H1 (cell line): ENCODE measurements at regions not wholly inside any gene's neighbourhood (a gene's known extent, or its start where the extent isn't known, plus 50 kb on each side); places are given as distances from the start of the nearest gene placed in this dataset.

Experiments used
- CTCF ChIA-PET: fragments of 300-600 bp; sonication (Branson Sonifier 250); formaldehyde crosslinking; loops from one replicate; lab custom pipeline; 2021; ENCODE audit not compliant: partially characterized antibody; lab: Charles Lee
- POLR2A ChIA-PET: fragments of 300-600 bp; sonication (Branson Sonifier 250); formaldehyde crosslinking; loops from one replicate; lab custom pipeline; 2021; ENCODE audit warnings: inconsistent platforms; ENCODE audit not compliant: partially characterized antibody; lab: Charles Lee
- DNase-seq, 2 experiments: peaks; one replicate each; pipeline versions ENCODE4 v3.0.0 to v3.0.0-alpha.2; 2010 to 2022; ENCODE audit warnings: low spot score in 2 of 2, low read depth in 1 of 2, mixed read lengths in 1 of 2
- FAIRE-seq: peaks from 2 replicates; lab custom pipeline; 2011; peaks lifted over from hg19 to GRCh38; lab: Jason Lieb, UNC
- H2AFZ ChIP-seq: 2 replicates; pipeline ENCODE4 v1.8.1; 2012; ENCODE audit warnings: low read length, inconsistent platforms
- H2AK5ac ChIP-seq: 2 replicates; pipeline ENCODE4 v1.6.1; 2013; ENCODE audit warnings: low read depth, low read length
- H2BK120ac ChIP-seq: replicated peaks from 2 replicates; pipeline ENCODE3; 2013; ENCODE audit warnings: low read depth, low read length, inconsistent platforms
- H2BK12ac ChIP-seq: 2 replicates; pipeline ENCODE4 v1.6.1; 2013; ENCODE audit warnings: low read depth, low read length
- H2BK15ac ChIP-seq: 2 replicates; pipeline ENCODE4 v1.6.1; 2013; ENCODE audit warnings: low read length
- H2BK20ac ChIP-seq: 2 replicates; pipeline ENCODE4 v1.6.1; 2013; ENCODE audit warnings: low read length
- H2BK5ac ChIP-seq: 2 replicates; pipeline ENCODE4 v1.6.1; 2013; ENCODE audit warnings: low read depth, low read length
- H3K14ac ChIP-seq: 2 replicates; pipeline ENCODE4 v1.6.1; 2013; ENCODE audit warnings: inconsistent platforms; ENCODE audit not compliant: insufficient read length
- H3K18ac ChIP-seq: 2 replicates; pipeline ENCODE4 v1.6.1; 2013; ENCODE audit warnings: low read length; ENCODE audit errors: extremely low read depth
- H3K23ac ChIP-seq: 2 replicates; pipeline ENCODE4 v1.6.1; 2013; ENCODE audit warnings: inconsistent platforms; ENCODE audit not compliant: insufficient read length
- H3K23me2 ChIP-seq: 2 replicates; pipeline ENCODE4 v1.6.1; 2013; ENCODE audit warnings: low read depth, low read length
- H3K27ac ChIP-seq: 2 replicates; pipeline ENCODE4 v1.6.1; 2011; ENCODE audit warnings: low read depth, low read length, inconsistent platforms
- H3K27me3 ChIP-seq, 4 experiments: replicated peaks in 1 of 4; 1 replicate in 1 of 4; 2 replicates in 3 of 4; pipeline versions ENCODE4 v1.6.1 to v1.8.1; 2011 to 2013; ENCODE audit warnings: low read length in 3 of 4, mild to moderate bottlenecking in 3 of 4, inconsistent platforms in 2 of 4, mixed read lengths in 2 of 4, moderate library complexity in 1 of 4; ENCODE audit not compliant: control insufficient read depth in 3 of 4, insufficient read depth in 3 of 4; ENCODE audit errors: extremely low read depth in 1 of 4
- H3K36me3 ChIP-seq, 4 experiments: 2 replicates each; pipeline versions ENCODE4 v1.6.1 to v1.8.1; 2011 to 2013; ENCODE audit warnings: mild to moderate bottlenecking in 4 of 4, low read length in 3 of 4, moderate library complexity in 2 of 4, control low read depth in 1 of 4, inconsistent platforms in 1 of 4; ENCODE audit not compliant: insufficient read depth in 4 of 4, control insufficient read depth in 2 of 4
- H3K4ac ChIP-seq: replicated peaks from 2 replicates; pipeline ENCODE3; 2013; ENCODE audit warnings: low read length, low read depth, mixed read lengths, inconsistent platforms; ENCODE audit not compliant: insufficient read length
- H3K4me1 ChIP-seq, 4 experiments: replicated peaks in 1 of 4; 1 replicate in 1 of 4; 2 replicates in 3 of 4; pipeline versions ENCODE4 v1.6.1 to v1.8.1; 2011 to 2013; ENCODE audit warnings: low read length in 3 of 4, inconsistent platforms in 2 of 4, mixed read lengths in 1 of 4; ENCODE audit not compliant: insufficient read depth in 4 of 4, control insufficient read depth in 3 of 4
- H3K4me2 ChIP-seq, 2 experiments: 2 replicates each; pipeline versions ENCODE4 v1.6.1 to v1.8.1; 2011 to 2013; ENCODE audit warnings: low read depth in 2 of 2, low read length in 2 of 2, control low read depth in 1 of 2, inconsistent platforms in 1 of 2, mild to moderate bottlenecking in 1 of 2; ENCODE audit not compliant: insufficient read depth in 1 of 2
- H3K4me3 ChIP-seq, 4 experiments: fragments of 200-600, 300-600 bp in 1 of 4; sonication (generic), shearing (Covaris generic), sonication (Bioruptor Twin) in 1 of 4; 2 replicates each; pipeline versions ENCODE4 v1.5.1 to v1.8.1; 2011 to 2016; ENCODE audit warnings: low read length in 4 of 4, low read depth in 3 of 4, control low read depth in 2 of 4, inconsistent platforms in 2 of 4, mild to moderate bottlenecking in 2 of 4, mixed read lengths in 1 of 4, moderate library complexity in 1 of 4; ENCODE audit not compliant: insufficient read depth in 2 of 4; ENCODE audit errors: extremely low read depth in 1 of 4
- H3K56ac ChIP-seq: replicated peaks from 2 replicates; pipeline ENCODE3; 2013; ENCODE audit warnings: low read depth, mild to moderate bottlenecking, mixed read lengths, low read length, inconsistent platforms; ENCODE audit not compliant: insufficient read length
- H3K79me1 ChIP-seq: 2 replicates; pipeline ENCODE4 v1.6.1; 2013; ENCODE audit warnings: low read depth, low read length, control low read depth
- H3K79me2 ChIP-seq, 2 experiments: 2 replicates each; pipeline versions ENCODE4 v1.6.1 to v1.8.1; 2012 to 2013; ENCODE audit warnings: low read length in 2 of 2, mild to moderate bottlenecking in 2 of 2, inconsistent platforms in 1 of 2; ENCODE audit not compliant: insufficient read depth in 2 of 2, control insufficient read depth in 1 of 2
- H3K9ac ChIP-seq, 4 experiments: replicated peaks in 1 of 4; 1 replicate in 1 of 4; 2 replicates in 3 of 4; pipeline versions ENCODE4 v1.6.1 to v1.8.1; 2011 to 2013; ENCODE audit warnings: low read depth in 3 of 4, low read length in 3 of 4, control low read depth in 2 of 4, mild to moderate bottlenecking in 2 of 4, moderate library complexity in 2 of 4, inconsistent platforms in 1 of 4; ENCODE audit errors: extremely low read depth in 1 of 4
- H3K9me3 ChIP-seq, 2 experiments: 2 replicates each; pipeline versions ENCODE4 v1.6.1 to v1.8.1; 2012 to 2013; ENCODE audit warnings: mild to moderate bottlenecking in 2 of 2, moderate library complexity in 2 of 2, control low read depth in 1 of 2, inconsistent platforms in 1 of 2, low read depth in 1 of 2, low read length in 1 of 2, mixed read lengths in 1 of 2; ENCODE audit not compliant: insufficient read depth in 2 of 2
- H4K20me1 ChIP-seq, 2 experiments: replicated peaks in 1 of 2; 2 replicates each; pipeline versions ENCODE3 to v1.8.1; 2011 to 2013; ENCODE audit warnings: inconsistent platforms in 2 of 2, low read length in 2 of 2, mild to moderate bottlenecking in 1 of 2; ENCODE audit not compliant: insufficient read depth in 2 of 2, control insufficient read depth in 1 of 2
- H4K5ac ChIP-seq: 2 replicates; pipeline ENCODE4 v1.6.1; 2013; ENCODE audit warnings: low read length, low read depth, mixed read lengths, inconsistent platforms; ENCODE audit not compliant: insufficient read length
- H4K8ac ChIP-seq: 2 replicates; pipeline ENCODE4 v1.8.0; 2013; ENCODE audit warnings: mild to moderate bottlenecking, moderate library complexity, low read length, inconsistent platforms; ENCODE audit not compliant: insufficient read depth; ENCODE audit errors: extremely low read depth
- H4K91ac ChIP-seq: replicated peaks from 2 replicates; pipeline ENCODE3; 2013; ENCODE audit warnings: low read length, mixed read lengths, inconsistent platforms; ENCODE audit not compliant: insufficient read length
- CEBPB ChIP-seq: IDR thresholded peaks from 2 replicates; pipeline ENCODE4 v1.6.1; 2012; ENCODE audit warnings: low read depth, low read length
- POLR2A ChIP-seq, 2 experiments: IDR thresholded peaks; 1 replicate in 1 of 2; 2 replicates in 1 of 2; pipeline ENCODE4 v1.6.1; 2011; ENCODE audit warnings: low read depth in 2 of 2, low read length in 2 of 2, mild to moderate bottlenecking in 2 of 2; ENCODE audit errors: control extremely low read depth in 1 of 2
- RBBP5 ChIP-seq: IDR thresholded peaks from 2 replicates; pipeline ENCODE4 v1.7.1; 2012; ENCODE audit warnings: low read depth, mild to moderate bottlenecking, inconsistent platforms, low read length, moderate library complexity, borderline replicate concordance
- SAP30 ChIP-seq: fragments of 300-600 bp; sonication (generic); IDR thresholded peaks from 2 replicates; pipeline ENCODE4 v1.7.1; 2012; ENCODE audit warnings: low read length, moderate library complexity, mild to moderate bottlenecking, inconsistent platforms; ENCODE audit not compliant: insufficient read depth, insufficient replicate concordance
- USF2 ChIP-seq: IDR thresholded peaks from 2 replicates; pipeline ENCODE4 v1.6.1; 2011; ENCODE audit warnings: low read length, improper control_type of control experiment
- WGBS, 2 experiments: shearing (Covaris generic) in 1 of 2; methylation state at CpG; one replicate each; pipeline versions ENCODE4 v1.1.6 to v1.1.7; 2013 to 2015; ENCODE audit warnings: low lambda C conversion rate in 2 of 2, mixed read lengths in 2 of 2, inconsistent platforms in 1 of 2, low coverage in 1 of 2, missing lambda C conversion rate in 1 of 2; ENCODE audit not compliant: insufficient replicate concordance in 2 of 2, insufficient coverage in 1 of 2, insufficient read length in 1 of 2; ENCODE audit errors: extremely low coverage in 1 of 2, missing lambda C conversion rate in 1 of 2; 5-methylcytosine and 5-hydroxymethylcytosine counted together

GRCh38 chr21:18673789-18674188, 270.2 kb upstream of the TMPRSS15 start:
- FAIRE-seq (no peak), DNase-seq (no peak)
- no peak overlapping the region for H3K4ac ChIP-seq
- TF ChIP-seq USF2 (no peak), RBBP5 (no peak), CEBPB (peak; percentile 5; the same call in 1 of the 2 replicates), SAP30 (no peak), POLR2A (IDR thresholded peaks at IDR 0.05; ENCODE audit: control extremely low read depth in 1 of 2, low read depth in 2 of 2, low read length in 2 of 2) (no peak)
- H2AFZ ChIP-seq = no peak overlapping the region
- H3K9me3 ChIP-seq = no peaks in the 10 kb centered on the region
- no peaks in the 10 kb centered on the region for H3K79me2 ChIP-seq
- H4K5ac ChIP-seq = no peak overlapping the region
- H3K4me2 ChIP-seq = no peak overlapping the region
- no peak overlapping the region for H4K91ac ChIP-seq
- H2BK15ac ChIP-seq = no peak overlapping the region
- H3K23me2 ChIP-seq = no peaks in the 10 kb centered on the region
- CTCF ChIA-PET = no interaction called here
- no peak overlapping the region for H3K4me3 ChIP-seq
- no peak overlapping the region for H2AK5ac ChIP-seq
- H2BK12ac ChIP-seq = no peak overlapping the region
- no peak overlapping the region for H3K56ac ChIP-seq
- no peaks in the 10 kb centered on the region for H3K79me1 ChIP-seq
- WGBS, 2 experiments = 88% methylated on average over 1 of the region's 1 CpG; no CpG with 5 or more reads in 1 of the 2 experiments
- POLR2A ChIA-PET = no interaction called here
- no peak overlapping the region for H3K18ac ChIP-seq
- no peak overlapping the region for H4K8ac ChIP-seq
- H2BK5ac ChIP-seq = no peak overlapping the region
- H2BK120ac ChIP-seq = no peak overlapping the region
- H4K20me1 ChIP-seq = no peaks in the 10 kb centered on the region
- no peak overlapping the region for H3K14ac ChIP-seq
- H3K4me1 ChIP-seq = no peaks in the 10 kb centered on the region
- H3K27me3 ChIP-seq = no peaks in the 10 kb centered on the region
- no peak overlapping the region for H3K23ac ChIP-seq
- H3K36me3 ChIP-seq = no peaks in the 10 kb centered on the region
- H3K27ac ChIP-seq = no peak overlapping the region
- H3K9ac ChIP-seq = no peak overlapping the region
- no peak overlapping the region for H2BK20ac ChIP-seq
